ENCODE measurements at regions not wholly inside any gene's neighbourhood (a gene's known extent, or its start where the extent isn't known, plus 50 kb on each side); places are given as distances from the start of the nearest gene placed in this dataset.

GRCh38 chr5:167533814-167534795, 757.3 kb upstream of the WWC1 start:
- no peak for DNase-seq (ENCODE audit: low spot score)
- FAIRE-seq = no peak

DNA sequence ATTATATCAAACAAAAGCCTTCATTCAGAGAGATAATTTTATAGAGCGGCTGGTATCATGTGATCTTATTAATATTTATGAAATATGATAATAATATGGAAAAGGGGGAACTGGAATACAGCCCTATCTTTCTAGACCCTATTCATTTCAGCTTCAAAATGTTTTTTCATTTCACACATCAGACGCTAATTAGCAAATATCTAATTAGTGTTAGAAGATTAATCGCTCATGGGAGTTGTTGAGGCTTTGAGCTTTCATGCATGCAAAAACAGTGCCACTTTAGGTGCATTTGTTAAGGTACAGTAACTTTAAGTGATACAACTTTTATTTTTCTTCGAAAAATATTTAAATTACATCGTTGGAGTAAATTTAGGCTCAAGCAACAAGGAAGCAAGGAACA, 751.7 kb upstream of the WWC1 start:
- FAIRE-seq = no peak
- no peak for DNase-seq (ENCODE audit: low spot score)

DNA sequence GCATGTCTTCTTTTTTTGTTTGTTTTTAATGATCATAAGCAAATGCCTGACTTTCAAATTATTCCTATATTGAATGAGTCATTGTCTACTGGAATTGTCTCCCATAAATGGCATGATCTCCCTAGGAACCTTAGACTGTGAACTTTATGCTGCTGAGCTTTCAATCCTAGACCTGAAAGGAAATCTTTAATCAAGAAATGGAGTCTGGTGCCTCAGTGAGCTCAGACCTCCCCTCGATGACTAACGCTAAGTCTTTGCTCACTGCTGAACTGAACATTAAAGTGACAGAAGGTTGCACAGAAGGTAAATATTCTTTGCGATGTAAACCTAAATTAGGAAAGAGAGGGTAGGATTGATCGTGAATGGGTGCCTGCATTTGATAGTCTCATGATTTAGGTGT, 745.2 kb upstream of the WWC1 start:
- DNase-seq (ENCODE audit: low spot score) (no peak), FAIRE-seq (no peak)

DNA sequence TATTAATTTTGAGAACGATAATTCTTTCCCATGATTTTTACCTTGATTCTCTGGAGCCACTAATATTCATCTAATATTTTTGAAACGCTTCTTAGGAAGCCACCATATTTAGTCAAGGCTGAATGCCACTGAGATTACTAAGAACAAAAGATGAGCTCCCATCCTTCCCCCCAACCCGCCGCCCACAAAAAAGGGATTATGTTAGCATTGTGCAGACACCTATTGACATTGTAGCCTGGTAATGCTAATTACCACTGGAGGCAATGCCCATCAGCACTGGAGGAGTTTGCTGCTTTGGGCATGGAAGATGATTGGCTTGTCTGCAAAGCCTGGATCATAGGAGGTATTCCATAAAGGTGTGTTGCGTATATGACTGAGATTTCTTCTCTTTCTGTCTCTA, 739.1 kb upstream of the WWC1 start:
- no peak for DNase-seq (ENCODE audit: low spot score)
- FAIRE-seq = no peak

DNA sequence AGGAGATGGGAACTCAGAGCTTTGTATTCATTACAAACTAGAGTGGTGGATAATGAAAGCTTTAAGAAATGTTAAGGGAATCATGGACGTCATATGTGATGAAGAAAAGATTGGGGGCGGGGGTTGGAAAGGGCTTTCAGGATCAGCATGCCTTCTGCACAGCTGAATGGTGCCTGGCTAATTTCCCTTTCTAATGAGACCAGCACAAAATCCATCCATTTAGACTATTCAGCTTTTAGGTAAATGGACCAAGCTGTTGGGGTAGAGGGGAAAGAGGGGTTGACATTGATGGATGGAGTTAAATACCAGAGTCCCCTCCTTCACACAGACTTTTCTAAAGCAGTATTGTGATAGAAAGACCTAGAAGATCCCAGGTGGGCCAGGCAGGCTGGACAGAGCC, 737.9 kb upstream of the WWC1 start:
- no peak for FAIRE-seq
- no peak for DNase-seq (ENCODE audit: low spot score)

DNA sequence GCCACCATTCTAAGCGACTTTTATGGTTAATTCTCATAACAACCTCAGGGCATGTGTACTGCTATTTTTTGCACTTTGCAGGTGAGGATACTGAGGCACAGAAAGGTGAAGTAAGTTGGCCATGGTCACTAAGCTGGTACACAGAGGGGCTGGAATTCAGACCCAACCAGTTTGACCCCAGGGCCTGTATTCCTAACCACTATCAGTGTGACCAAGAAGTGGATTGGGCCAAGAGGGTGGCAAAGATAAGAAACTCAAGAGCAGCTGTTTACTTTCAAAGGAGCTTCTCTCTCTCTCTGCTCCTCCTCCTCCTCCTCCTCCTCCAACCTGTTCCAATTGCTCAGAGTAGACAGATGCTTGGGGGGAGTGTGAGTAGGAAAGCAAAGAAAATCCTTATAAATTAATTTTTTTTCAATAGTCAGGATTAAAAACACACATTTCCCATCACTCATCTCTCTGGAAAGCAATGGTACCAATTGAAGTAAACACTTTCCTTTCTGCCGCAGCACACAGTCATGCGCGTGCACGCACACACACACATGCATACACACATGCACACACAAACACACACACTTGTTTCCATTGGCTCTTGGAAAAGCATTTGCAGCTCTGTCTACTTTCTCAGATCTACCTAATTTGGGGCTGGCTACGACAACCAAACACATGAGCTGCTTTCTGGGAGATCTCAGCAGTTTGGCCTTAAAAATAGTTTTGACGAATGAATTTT, 736.7 kb upstream of the WWC1 start:
- DNase-seq (ENCODE audit: low spot score) (no peak), FAIRE-seq (no peak)

GRCh38 chr5:167555565-167556166, 735.8 kb upstream of the WWC1 start:
- no peak for FAIRE-seq
- no peak for DNase-seq (ENCODE audit: low spot score)

DNA sequence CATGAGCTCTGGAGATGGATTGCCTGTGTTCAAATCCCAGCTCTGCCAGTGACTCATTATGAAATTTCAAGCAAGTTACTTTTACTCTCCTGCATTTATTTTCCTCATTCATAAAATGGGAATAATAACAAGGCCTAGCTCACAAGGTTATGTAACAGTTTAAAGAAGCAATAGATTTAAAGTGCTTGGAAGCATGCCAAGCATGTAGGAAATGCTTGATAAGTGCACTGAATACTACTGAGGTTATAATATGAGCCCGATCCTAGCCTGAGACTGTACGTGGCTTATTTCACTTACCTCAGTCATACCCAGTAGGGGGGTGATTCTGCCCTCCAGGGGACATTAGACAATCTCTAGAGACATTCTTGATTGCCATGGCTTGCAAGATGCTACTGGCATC, 734.1 kb upstream of the WWC1 start:
- DNase-seq (ENCODE audit: low spot score) (no peak), FAIRE-seq (no peak)

DNA sequence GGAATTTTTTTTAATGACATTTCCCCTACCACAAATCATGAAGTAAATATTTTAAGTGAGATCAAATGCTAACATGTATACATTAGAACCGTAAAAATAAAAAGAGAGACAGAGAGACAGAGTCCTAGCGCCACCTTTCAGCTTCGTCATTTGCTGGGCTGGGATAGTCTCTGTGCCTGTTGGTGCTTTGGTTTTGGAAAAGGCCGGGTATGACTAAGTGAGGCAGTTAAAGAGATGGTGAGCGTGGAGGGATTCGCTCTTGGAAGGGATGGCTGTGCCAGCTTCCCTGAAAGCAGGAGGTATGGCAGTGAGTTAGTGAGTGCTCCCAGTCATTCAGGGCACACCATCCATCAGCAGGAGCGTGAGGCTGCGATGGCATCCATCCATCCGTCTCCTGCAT, 729.6 kb upstream of the WWC1 start:
- DNase-seq (ENCODE audit: low spot score) = no peak
- FAIRE-seq = no peak

- no peak for FAIRE-seq
- DNase-seq (ENCODE audit: low spot score) = no peak
These were observed 727.2 kb upstream of the WWC1 start for GRCh38 chr5:167564275-167564674.

GRCh38 chr5:167565189-167565954, 726.1 kb upstream of the WWC1 start:
- DNase-seq (ENCODE audit: low spot score) (peak; percentile 34), FAIRE-seq (no peak)

GRCh38 chr5:167570431-167570830, 721.0 kb upstream of the WWC1 start:
- FAIRE-seq = no peak

GRCh38 chr5:167571824-167572223, 719.6 kb upstream of the WWC1 start:
- DNase-seq (ENCODE audit: low spot score) (no peak), FAIRE-seq (no peak)

More at GRCh38 chr5:167570431-167570830, 721.0 kb upstream of the WWC1 start:
- DNase-seq (ENCODE audit: low spot score) = no peak

DNA sequence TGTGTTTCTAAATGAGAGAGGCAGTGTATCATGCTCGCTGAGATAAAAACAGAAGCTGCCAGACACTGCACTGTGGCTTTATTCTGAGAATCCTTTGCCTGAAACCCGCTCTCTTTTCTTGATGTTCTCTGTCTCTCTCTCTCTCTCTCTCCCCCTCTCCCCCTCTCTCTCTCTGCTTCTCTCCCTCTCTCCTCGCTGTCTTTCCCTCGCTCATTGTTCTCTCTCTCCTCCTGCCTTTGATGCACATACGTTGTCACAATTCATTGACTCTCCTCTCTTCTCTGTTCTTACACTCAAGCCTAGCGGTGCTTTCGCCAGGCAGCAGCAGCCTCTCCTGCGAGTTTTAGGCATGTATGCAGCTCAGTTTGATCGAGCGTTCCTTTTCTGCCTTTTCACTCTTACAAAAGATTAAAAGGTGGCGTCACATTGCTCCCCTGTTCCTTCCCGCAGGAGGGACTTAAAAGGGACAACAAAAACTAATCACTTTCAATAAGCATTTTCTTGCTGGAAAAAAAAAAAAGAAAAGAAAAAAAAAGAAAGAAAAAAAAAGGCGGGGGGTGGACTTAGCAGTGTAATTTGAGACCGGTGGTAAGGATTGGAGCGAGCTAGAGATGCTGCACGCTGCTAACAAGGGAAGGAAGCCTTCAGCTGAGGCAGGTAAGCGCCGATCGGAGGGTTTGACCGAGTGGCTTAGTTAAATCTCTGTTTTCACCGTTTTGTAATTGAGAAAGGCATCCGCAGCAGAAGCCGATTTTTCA, 717.9 kb upstream of the WWC1 start:
- no peak for DNase-seq (ENCODE audit: low spot score)
- no peak for FAIRE-seq

- no peak for FAIRE-seq
These were observed 717.0 kb upstream of the WWC1 start for GRCh38 chr5:167574464-167574863.

GRCh38 chr5:167575330-167575729, 716.1 kb upstream of the WWC1 start:
- DNase-seq (ENCODE audit: low spot score) (no peak), FAIRE-seq (no peak)

More at GRCh38 chr5:167574464-167574863, 717.0 kb upstream of the WWC1 start:
- no peak for DNase-seq (ENCODE audit: low spot score)

DNA sequence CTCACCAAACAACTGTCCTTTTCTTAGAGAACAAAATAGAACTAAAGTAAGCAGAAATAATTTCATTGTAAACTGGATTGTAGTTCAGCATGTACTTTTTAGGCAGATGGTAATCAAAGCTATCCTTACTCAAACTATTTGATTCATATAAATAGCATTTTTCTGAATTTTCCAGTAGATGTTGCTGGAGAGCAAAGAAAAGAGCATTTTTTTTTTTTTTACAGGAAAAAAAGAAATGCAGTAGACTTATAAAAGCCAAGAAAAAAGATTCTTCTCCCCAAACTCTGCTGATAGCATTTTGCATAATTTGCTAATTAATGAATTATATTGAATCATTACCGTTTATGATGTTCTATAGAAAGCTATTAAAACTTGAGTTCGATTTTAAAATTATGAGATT, 715.3 kb upstream of the WWC1 start:
- FAIRE-seq = no peak
- no peak for DNase-seq (ENCODE audit: low spot score)

- DNase-seq (ENCODE audit: low spot score) = no peak
- FAIRE-seq = no peak
These were observed 714.5 kb upstream of the WWC1 start for GRCh38 chr5:167576897-167577296.

DNA sequence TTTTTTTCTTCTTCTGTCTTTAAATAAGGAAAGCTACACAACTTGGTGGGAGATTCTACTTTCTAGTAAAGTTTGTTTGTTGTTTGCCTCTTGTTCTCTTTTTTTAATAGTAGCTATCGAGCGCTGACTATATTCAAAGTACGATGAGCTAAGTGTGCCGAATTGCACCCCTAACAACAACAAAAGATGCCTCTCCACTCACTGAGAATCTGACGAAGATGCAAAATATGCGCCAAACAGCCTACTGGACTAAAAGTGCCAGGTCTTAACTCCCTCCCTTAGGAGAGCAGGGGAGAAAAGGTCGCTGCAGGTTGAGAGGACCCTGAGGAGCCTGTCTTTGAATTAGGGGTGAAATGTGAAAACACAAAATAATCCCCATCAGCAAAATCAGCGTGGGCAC, 713.8 kb upstream of the WWC1 start:
- FAIRE-seq (no peak), DNase-seq (ENCODE audit: low spot score) (no peak)

GRCh38 chr5:167578977-167579692, 712.3 kb upstream of the WWC1 start:
- no peak for FAIRE-seq
- DNase-seq (ENCODE audit: low spot score) = no peak

Measured in RCC 7860 (cell line).